ENCODE measurements at regions not wholly inside any gene's neighbourhood (a gene's known extent, or its start where the extent isn't known, plus 50 kb on each side); places are given as distances from the start of the nearest gene placed in this dataset.

DNA sequence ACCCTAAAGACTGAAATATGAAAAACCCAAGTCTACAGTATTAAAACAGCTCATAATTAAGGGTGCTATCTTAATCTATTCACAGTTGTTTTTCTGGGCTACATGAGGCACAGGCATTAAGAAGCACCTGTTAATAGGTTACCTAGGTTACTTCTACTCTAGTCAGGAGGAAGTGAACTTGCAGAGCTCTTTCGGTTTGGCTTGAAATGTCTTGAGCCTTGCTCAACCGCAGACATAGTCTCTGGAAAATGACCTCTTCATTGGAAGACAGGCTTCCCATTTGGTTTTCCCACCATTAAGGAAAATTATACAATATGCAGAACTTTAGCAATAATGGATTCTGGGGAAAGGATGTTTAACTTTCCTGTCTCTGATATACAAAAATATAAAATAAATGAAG, 142.3 kb upstream of the KCNJ3 start:
- TF ChIP-seq, protein P1, sequence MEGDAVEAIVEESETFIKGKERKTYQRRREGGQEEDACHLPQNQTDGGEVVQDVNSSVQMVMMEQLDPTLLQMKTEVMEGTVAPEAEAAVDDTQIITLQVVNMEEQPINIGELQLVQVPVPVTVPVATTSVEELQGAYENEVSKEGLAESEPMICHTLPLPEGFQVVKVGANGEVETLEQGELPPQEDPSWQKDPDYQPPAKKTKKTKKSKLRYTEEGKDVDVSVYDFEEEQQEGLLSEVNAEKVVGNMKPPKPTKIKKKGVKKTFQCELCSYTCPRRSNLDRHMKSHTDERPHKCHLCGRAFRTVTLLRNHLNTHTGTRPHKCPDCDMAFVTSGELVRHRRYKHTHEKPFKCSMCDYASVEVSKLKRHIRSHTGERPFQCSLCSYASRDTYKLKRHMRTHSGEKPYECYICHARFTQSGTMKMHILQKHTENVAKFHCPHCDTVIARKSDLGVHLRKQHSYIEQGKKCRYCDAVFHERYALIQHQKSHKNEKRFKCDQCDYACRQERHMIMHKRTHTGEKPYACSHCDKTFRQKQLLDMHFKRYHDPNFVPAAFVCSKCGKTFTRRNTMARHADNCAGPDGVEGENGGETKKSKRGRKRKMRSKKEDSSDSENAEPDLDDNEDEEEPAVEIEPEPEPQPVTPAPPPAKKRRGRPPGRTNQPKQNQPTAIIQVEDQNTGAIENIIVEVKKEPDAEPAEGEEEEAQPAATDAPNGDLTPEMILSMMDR (IDR thresholded peaks at IDR 0.05; ENCODE audit: low read length): no peak
- no peak for TF ChIP-seq EZH2 (IDR thresholded peaks at IDR 0.05; ENCODE audit: borderline replicate concordance, low read length)

All from OCI-LY1 (cell line).